ENCODE measurements at regions not wholly inside any gene's neighbourhood (a gene's known extent, or its start where the extent isn't known, plus 50 kb on each side); places are given as distances from the start of the nearest gene placed in this dataset.

- Mint-ChIP-seq H3K9me3 (peaks cover 28% of the 10 kb centered on the region), H3K36me3 (ENCODE audit: low read depth) (peaks cover 2% of the 10 kb centered on the region), H3K4me1 (no peaks in the 10 kb centered on the region), H3K27me3 (ENCODE audit: insufficient read depth) (no peaks in the 10 kb centered on the region), H3K4me3 (no peak overlapping the region), H3K27ac (no peak overlapping the region)
- no peaks in the 10 kb centered on the region for H3K4me1 ChIP-seq (ENCODE audit: control insufficient read depth, insufficient read depth, low read length)
- no peak overlapping the region for H3K4me3 ChIP-seq (ENCODE audit: low read length)
- no peak overlapping the region for H3K27ac ChIP-seq (ENCODE audit: low read depth, low read length)
- H3K27me3 ChIP-seq (ENCODE audit: control insufficient read depth, insufficient read depth, low read length, poor library complexity, severe bottlenecking), result no peaks in the 10 kb centered on the region
- DNase-seq, result no peak
- H3K9ac ChIP-seq (ENCODE audit: extremely low read depth, low read length, poor library complexity, severe bottlenecking), result no peak overlapping the region
- WGBS, 2 experiments (ENCODE audit: insufficient coverage in 1 of 2, insufficient read length in 1 of 2), result 100% methylated on average over 1 of the region's 1 CpG; no CpG with 5 or more reads in 1 of the 2 experiments
- no peaks in the 10 kb centered on the region for H3K36me3 ChIP-seq (ENCODE audit: control insufficient read depth, insufficient read depth, low read length)
- TF ChIP-seq CTCF (conservative IDR thresholded peaks at IDR 0.05), result no peak
- H3K9me3 ChIP-seq (ENCODE audit: control insufficient read depth, low read length), result peaks cover 15% of the 10 kb centered on the region
These were observed 107.7 kb upstream of the SMARCA2 start for GRCh38 chr9:1907465-1907864.

- peaks cover 2% of the 10 kb centered on the region for H3K36me3 Mint-ChIP-seq (ENCODE audit: low read depth)
- WGBS, 2 experiments (ENCODE audit: insufficient coverage in 1 of 2, insufficient read length in 1 of 2), result 100% methylated on average over 1 to 2 of the region's 2 CpGs
- no peak overlapping the region for H3K27ac Mint-ChIP-seq
- H3K4me1 Mint-ChIP-seq, result no peaks in the 10 kb centered on the region
- H3K27ac ChIP-seq (ENCODE audit: low read depth, low read length), result no peak overlapping the region
- no peak for DNase-seq
- no peaks in the 10 kb centered on the region for H3K9me3 ChIP-seq (ENCODE audit: control insufficient read depth, low read length)
- no peak overlapping the region for H3K9ac ChIP-seq (ENCODE audit: extremely low read depth, low read length, poor library complexity, severe bottlenecking)
- no peak overlapping the region for H3K4me3 Mint-ChIP-seq
- H3K36me3 ChIP-seq (ENCODE audit: control insufficient read depth, insufficient read depth, low read length), result no peaks in the 10 kb centered on the region
- H3K27me3 Mint-ChIP-seq (ENCODE audit: insufficient read depth), result no peaks in the 10 kb centered on the region
- H3K27me3 ChIP-seq (ENCODE audit: control insufficient read depth, insufficient read depth, low read length, poor library complexity, severe bottlenecking), result no peaks in the 10 kb centered on the region
- no peaks in the 10 kb centered on the region for H3K4me1 ChIP-seq (ENCODE audit: control insufficient read depth, insufficient read depth, low read length)
- no peak for TF ChIP-seq CTCF (conservative IDR thresholded peaks at IDR 0.05)
- H3K9me3 Mint-ChIP-seq, result peaks cover 16% of the 10 kb centered on the region
- no peak overlapping the region for H3K4me3 ChIP-seq (ENCODE audit: low read length)
These were observed 105.8 kb upstream of the SMARCA2 start for GRCh38 chr9:1909322-1909721.

- Histone ChIP-seq H3K4me3 (ENCODE audit: low read length) (no peak overlapping the region), H3K9me3 (ENCODE audit: control insufficient read depth, low read length) (no peaks in the 10 kb centered on the region), H3K4me1 (ENCODE audit: control insufficient read depth, insufficient read depth, low read length) (no peaks in the 10 kb centered on the region), H3K36me3 (ENCODE audit: control insufficient read depth, insufficient read depth, low read length) (no peaks in the 10 kb centered on the region), H3K27me3 (ENCODE audit: control insufficient read depth, insufficient read depth, low read length, poor library complexity, severe bottlenecking) (no peaks in the 10 kb centered on the region), H3K9ac (ENCODE audit: extremely low read depth, low read length, poor library complexity, severe bottlenecking) (no peak overlapping the region), H3K27ac (ENCODE audit: low read depth, low read length) (no peak overlapping the region)
- H3K36me3 Mint-ChIP-seq (ENCODE audit: low read depth), result no peaks in the 10 kb centered on the region
- no peak overlapping the region for H3K4me3 Mint-ChIP-seq
- no peak for DNase-seq
- WGBS, 2 experiments (ENCODE audit: insufficient coverage in 1 of 2, insufficient read length in 1 of 2), result 68 to 80% methylated on average over 2 of the region's 2 CpGs
- no peaks in the 10 kb centered on the region for H3K4me1 Mint-ChIP-seq
- H3K27ac Mint-ChIP-seq, result no peak overlapping the region
- no peak for TF ChIP-seq CTCF (conservative IDR thresholded peaks at IDR 0.05)
- H3K9me3 Mint-ChIP-seq, result peaks cover 8% of the 10 kb centered on the region
- H3K27me3 Mint-ChIP-seq (ENCODE audit: insufficient read depth), result peaks cover under 1% of the 10 kb centered on the region
These were observed 104.8 kb upstream of the SMARCA2 start for GRCh38 chr9:1910269-1910811.

All from endodermal cell (in vitro differentiated cells).